ENCODE measurements at regions not wholly inside any gene's neighbourhood (a gene's known extent, or its start where the extent isn't known, plus 50 kb on each side); places are given as distances from the start of the nearest gene placed in this dataset.

GRCh38 chr17:77312786-77313599 is 172.2 kb downstream of the SEC14L1 start (continued):
- no peak for TF ChIP-seq ZBTB46 (CRISPR knock-in tag; IDR thresholded peaks at IDR 0.05; ENCODE audit: borderline replicate concordance)
- TF ChIP-seq EEA1 (CRISPR knock-in tag; IDR thresholded peaks at IDR 0.05; ENCODE audit: borderline replicate concordance): no peak
- no peak for TF ChIP-seq ZBTB7B (CRISPR knock-in tag; IDR thresholded peaks at IDR 0.05)
- TF ChIP-seq ZNF138 (CRISPR knock-in tag; IDR thresholded peaks at IDR 0.05; ENCODE audit: low read depth): no peak
- no peak for TF ChIP-seq NRL (CRISPR knock-in tag; IDR thresholded peaks at IDR 0.05; ENCODE audit: borderline replicate concordance)
- no peak for TF ChIP-seq SMYD3 (CRISPR knock-in tag; IDR thresholded peaks at IDR 0.05)
- TF ChIP-seq PTBP1 (IDR thresholded peaks at IDR 0.05; ENCODE audit: low read depth, low read length, poor library complexity, severe bottlenecking): no peak
- TF ChIP-seq RORA (CRISPR knock-in tag; IDR thresholded peaks at IDR 0.05): no peak
- TF ChIP-seq ZNF672 (CRISPR knock-in tag; IDR thresholded peaks at IDR 0.05): no peak
- no peak for TF ChIP-seq ATF1 (CRISPR knock-in tag; IDR thresholded peaks at IDR 0.05)
- TF ChIP-seq KDM4B (CRISPR knock-in tag; IDR thresholded peaks at IDR 0.05): peak; percentile 41; the same call in 1 of the 2 replicates
- TF ChIP-seq ZNF841 (CRISPR knock-in tag; IDR thresholded peaks at IDR 0.05; ENCODE audit: borderline replicate concordance): no peak
- TF ChIP-seq RBFOX2 (IDR thresholded peaks at IDR 0.05; ENCODE audit: low read depth, low read length): no peak
- TF ChIP-seq ZBTB49 (CRISPR knock-in tag; IDR thresholded peaks at IDR 0.05; ENCODE audit: borderline replicate concordance): no peak
- TF ChIP-seq ZNF33A (CRISPR knock-in tag; IDR thresholded peaks at IDR 0.05; ENCODE audit: borderline replicate concordance): no peak
- TF ChIP-seq ARID2 (CRISPR knock-in tag; IDR thresholded peaks at IDR 0.05; ENCODE audit: borderline replicate concordance): no peak
- no peak for TF ChIP-seq ZFP36 (IDR thresholded peaks at IDR 0.05; ENCODE audit: borderline replicate concordance, low read depth, low read length, partially characterized antibody)
- TF ChIP-seq ZNF230 (CRISPR knock-in tag; IDR thresholded peaks at IDR 0.05): no peak
- TF ChIP-seq KLF12 (CRISPR knock-in tag; IDR thresholded peaks at IDR 0.05; ENCODE audit: borderline replicate concordance): no peak
- no peak for TF ChIP-seq IKZF4 (CRISPR knock-in tag; IDR thresholded peaks at IDR 0.05; ENCODE audit: borderline replicate concordance, low read depth, not compliant biosample characterization)
- no peak for TF ChIP-seq RARA (CRISPR knock-in tag; IDR thresholded peaks at IDR 0.05)
- TF ChIP-seq ESRRA (CRISPR knock-in tag; IDR thresholded peaks at IDR 0.05; ENCODE audit: low read depth): no peak
- TF ChIP-seq THYN1 (CRISPR knock-in tag; IDR thresholded peaks at IDR 0.05; ENCODE audit: borderline replicate concordance, low read depth): no peak
- TF ChIP-seq PHF5A (CRISPR knock-in tag; IDR thresholded peaks at IDR 0.05; ENCODE audit: low read depth, unreplicated experiment): no peak
- no peak for TF ChIP-seq RBM39 (IDR thresholded peaks at IDR 0.05; ENCODE audit: low read depth, low read length, poor library complexity, severe bottlenecking)
- no peak for TF ChIP-seq GPN1 (CRISPR knock-in tag; IDR thresholded peaks at IDR 0.05; ENCODE audit: borderline replicate concordance)
- TF ChIP-seq ZSCAN30 (CRISPR knock-in tag; IDR thresholded peaks at IDR 0.05): no peak
- no peak for TF ChIP-seq ZFP1 (CRISPR knock-in tag; IDR thresholded peaks at IDR 0.05)
- no peak for TF ChIP-seq TGIF2 (CRISPR knock-in tag; IDR thresholded peaks at IDR 0.05)

Data from HepG2 (cell line).